GM06990 (cell line): ENCODE measurements at regions not wholly inside any gene's neighbourhood (a gene's known extent, or its start where the extent isn't known, plus 50 kb on each side); places are given as distances from the start of the nearest gene placed in this dataset.

Source experiments
- DNase-seq: peaks from one replicate; pipeline ENCODE4 v3.0.0-alpha.2; 2011; ENCODE audit not compliant: insufficient read length; ENCODE audit errors: extremely low read depth
- H3K27me3 ChIP-seq: replicated peaks from 2 replicates; pipeline ENCODE4 v1.6.0; 2011; ENCODE audit warnings: low read length; ENCODE audit not compliant: control insufficient read depth, insufficient read depth
- H3K36me3 ChIP-seq: 2 replicates; pipeline ENCODE4 v1.5.1; 2011; ENCODE audit warnings: low read length; ENCODE audit not compliant: control insufficient read depth, insufficient read depth
- H3K4me3 ChIP-seq: replicated peaks from 2 replicates; pipeline ENCODE4 v1.5.1; 2011; ENCODE audit warnings: low read depth, mild to moderate bottlenecking, control low read depth, low read length
- CTCF ChIP-seq: IDR thresholded peaks from 2 replicates; pipeline ENCODE4 v1.5.1; 2011; ENCODE audit warnings: low read length, control low read depth, mild to moderate bottlenecking, inconsistent platforms; ENCODE audit not compliant: insufficient read depth, poor library complexity, severe bottlenecking

GRCh38 chr18:1446765-1447164, 542.1 kb downstream of the ADCYAP1 start:
- no peak for TF ChIP-seq CTCF
- DNase-seq, result no peak

GRCh38 chr18:1452821-1453220, 548.1 kb downstream of the ADCYAP1 start:
- no peak for TF ChIP-seq CTCF
- no peak for DNase-seq
- Histone ChIP-seq H3K36me3 (no peaks in the 10 kb centered on the region), H3K27me3 (no peaks in the 10 kb centered on the region), H3K4me3 (no peak overlapping the region)

More at GRCh38 chr18:1446765-1447164, 542.1 kb downstream of the ADCYAP1 start:
- Histone ChIP-seq H3K27me3 (no peaks in the 10 kb centered on the region), H3K4me3 (no peak overlapping the region), H3K36me3 (no peaks in the 10 kb centered on the region)

- Histone ChIP-seq H3K4me3 (no peak overlapping the region), H3K27me3 (no peaks in the 10 kb centered on the region), H3K36me3 (no peaks in the 10 kb centered on the region)
- no peak for TF ChIP-seq CTCF
- DNase-seq, result no peak
Measured at GRCh38 chr18:1455605-1456004, 550.9 kb downstream of the ADCYAP1 start.

- H3K36me3 ChIP-seq, result no peaks in the 10 kb centered on the region
- DNase-seq, result no peak
- TF ChIP-seq CTCF, result no peak
Measured at GRCh38 chr18:1458547-1458946, 553.9 kb downstream of the ADCYAP1 start.

GRCh38 chr18:1463981-1464380, 559.3 kb downstream of the ADCYAP1 start:
- Histone ChIP-seq H3K4me3 (no peak overlapping the region), H3K27me3 (no peaks in the 10 kb centered on the region), H3K36me3 (no peaks in the 10 kb centered on the region)
- no peak for DNase-seq
- TF ChIP-seq CTCF, result no peak

More at GRCh38 chr18:1458547-1458946, 553.9 kb downstream of the ADCYAP1 start:
- H3K27me3 ChIP-seq, result no peaks in the 10 kb centered on the region
- no peak overlapping the region for H3K4me3 ChIP-seq
